ENCODE measurements at regions not wholly inside any gene's neighbourhood (a gene's known extent, or its start where the extent isn't known, plus 50 kb on each side); places are given as distances from the start of the nearest gene placed in this dataset.

- no peak overlapping the region for H3K27ac ChIP-seq (replicated peaks)
- DNase-seq = no peak
- intact Hi-C loops (cut with micrococcal nuclease) = no loop called here
- H3K9me3 ChIP-seq (replicated peaks) = peaks cover 33% of the 10 kb centered on the region
- no peak for TF ChIP-seq CTCF (IDR thresholded peaks at IDR 0.05; ENCODE audit: borderline replicate concordance)
- no peak overlapping the region for H3K4me3 ChIP-seq
- H3K4me1 ChIP-seq = no peaks in the 10 kb centered on the region
- H3K27me3 ChIP-seq (ENCODE audit: low read depth) = peaks cover 32% of the 10 kb centered on the region
- no peaks in the 10 kb centered on the region for H3K36me3 ChIP-seq
Measured at GRCh38 chr22:34017205-34017604, 96.9 kb upstream of the LARGE1 start.

GRCh38 chr22:34019190-34019845 lies 99.0 kb upstream of the LARGE1 start:
- intact Hi-C loops (cut with micrococcal nuclease) = no loop called here
- H3K4me3 ChIP-seq = no peak overlapping the region
- H3K36me3 ChIP-seq = no peaks in the 10 kb centered on the region

GRCh38 chr22:34035209-34035608 lies 114.9 kb upstream of the LARGE1 start:
- peaks cover 14% of the 10 kb centered on the region for H3K9me3 ChIP-seq (replicated peaks)
- H3K4me1 ChIP-seq = no peaks in the 10 kb centered on the region
- TF ChIP-seq CTCF (IDR thresholded peaks at IDR 0.05; ENCODE audit: borderline replicate concordance) = no peak
- peaks cover 61% of the 10 kb centered on the region for H3K27me3 ChIP-seq (ENCODE audit: low read depth)
- H3K27ac ChIP-seq (replicated peaks) = no peak overlapping the region
- H3K4me3 ChIP-seq = no peak overlapping the region
- H3K36me3 ChIP-seq = no peaks in the 10 kb centered on the region
- intact Hi-C loops (cut with micrococcal nuclease) = no loop called here
- no peak for DNase-seq

More at GRCh38 chr22:34019190-34019845, 99.0 kb upstream of the LARGE1 start:
- Histone ChIP-seq H3K27me3 (ENCODE audit: low read depth) (peaks cover 20% of the 10 kb centered on the region), H3K27ac (replicated peaks) (no peak overlapping the region), H3K4me1 (no peaks in the 10 kb centered on the region), H3K9me3 (replicated peaks) (peaks cover 24% of the 10 kb centered on the region)
- no peak for TF ChIP-seq CTCF (IDR thresholded peaks at IDR 0.05; ENCODE audit: borderline replicate concordance)
- no peak for DNase-seq

- no peaks in the 10 kb centered on the region for H3K4me1 ChIP-seq
- H3K9me3 ChIP-seq (replicated peaks) = peaks cover 1% of the 10 kb centered on the region
- no peak overlapping the region for H3K4me3 ChIP-seq
- DNase-seq = no peak
- H3K36me3 ChIP-seq = no peaks in the 10 kb centered on the region
- TF ChIP-seq CTCF (IDR thresholded peaks at IDR 0.05; ENCODE audit: borderline replicate concordance) = no peak
- intact Hi-C loops (cut with micrococcal nuclease) = no loop called here
- H3K27ac ChIP-seq (replicated peaks) = no peak overlapping the region
- H3K27me3 ChIP-seq (ENCODE audit: low read depth) = peaks cover 66% of the 10 kb centered on the region
Measured at GRCh38 chr22:34036931-34037330, 116.7 kb upstream of the LARGE1 start.

- Histone ChIP-seq H3K9me3 (replicated peaks) (no peaks in the 10 kb centered on the region), H3K27me3 (ENCODE audit: low read depth) (peaks cover 61% of the 10 kb centered on the region), H3K4me1 (no peaks in the 10 kb centered on the region), H3K27ac (replicated peaks) (no peak overlapping the region), H3K4me3 (no peak overlapping the region), H3K36me3 (no peaks in the 10 kb centered on the region)
- DNase-seq = no peak
- intact Hi-C loops (cut with micrococcal nuclease) = no loop called here
- TF ChIP-seq CTCF (IDR thresholded peaks at IDR 0.05; ENCODE audit: borderline replicate concordance) = no peak
Measured at GRCh38 chr22:34038801-34039555, 118.7 kb upstream of the LARGE1 start.

Data from left ventricle myocardium inferior (tissue), 1 donor.